Dendritic cell treated with granulocyte-macrophage colony-stimulating factor and Interleukin-4, amounts not matched to agents 40 ng/mL and 50 ng/mL, for 4 days (primary cell): ENCODE measurements at regions not wholly inside any gene's neighbourhood (a gene's known extent, or its start where the extent isn't known, plus 50 kb on each side); places are given as distances from the start of the nearest gene placed in this dataset.

Source experiments
- H3K27ac Mint-ChIP-seq: one replicate; pipeline ENCODE4 v1.8.0; 2022; ENCODE audit warnings: mild to moderate bottlenecking, mixed read lengths
- H3K27me3 Mint-ChIP-seq: one replicate; pipeline ENCODE4 v1.8.0; 2022; ENCODE audit warnings: mild to moderate bottlenecking, mixed read lengths
- H3K36me3 Mint-ChIP-seq: one replicate; pipeline ENCODE4 v1.8.0; 2022; ENCODE audit warnings: low read depth, mixed read lengths
- H3K4me1 Mint-ChIP-seq: one replicate; pipeline ENCODE4 v1.8.0; 2022; ENCODE audit warnings: low read depth, mixed read lengths
- H3K4me3 Mint-ChIP-seq: one replicate; pipeline ENCODE4 v1.8.0; 2022; ENCODE audit warnings: mild to moderate bottlenecking, moderate library complexity, mixed read lengths
- H3K9me3 Mint-ChIP-seq: one replicate; pipeline ENCODE4 v1.8.0; 2022; ENCODE audit warnings: mixed read lengths
- intact Hi-C: fragments of 100-400 bp; cut with micrococcal nuclease; formaldehyde crosslinking; loops from one replicate; pipeline ENCODE4 v1.15.0; 2022

GRCh38 chr4:156192033-156192432, 238.4 kb upstream of the CTSO start:
- Mint-ChIP-seq H3K36me3 (no peaks in the 10 kb centered on the region), H3K27me3 (no peaks in the 10 kb centered on the region), H3K4me1 (no peaks in the 10 kb centered on the region), H3K9me3 (no peaks in the 10 kb centered on the region), H3K4me3 (no peak overlapping the region), H3K27ac (no peak overlapping the region)
- intact Hi-C loops = no loop called here

- Mint-ChIP-seq H3K4me3 (no peak overlapping the region), H3K36me3 (no peaks in the 10 kb centered on the region)
Observed at GRCh38 chr4:156191044-156191781, 237.5 kb upstream of the CTSO start.

GRCh38 chr4:156190615-156191014, 236.9 kb upstream of the CTSO start:
- H3K9me3 Mint-ChIP-seq = no peaks in the 10 kb centered on the region
- no peaks in the 10 kb centered on the region for H3K4me1 Mint-ChIP-seq
- H3K4me3 Mint-ChIP-seq = no peak overlapping the region
- H3K27me3 Mint-ChIP-seq = no peaks in the 10 kb centered on the region
- no peak overlapping the region for H3K27ac Mint-ChIP-seq
- H3K36me3 Mint-ChIP-seq = no peaks in the 10 kb centered on the region
- intact Hi-C loops = no loop called here

More at GRCh38 chr4:156191044-156191781, 237.5 kb upstream of the CTSO start:
- Mint-ChIP-seq H3K4me1 (no peaks in the 10 kb centered on the region), H3K27ac (no peak overlapping the region), H3K9me3 (no peaks in the 10 kb centered on the region), H3K27me3 (no peaks in the 10 kb centered on the region)
- intact Hi-C loops = no loop called here

GRCh38 chr4:156188596-156188995, 234.9 kb upstream of the CTSO start:
- Mint-ChIP-seq H3K9me3 (no peaks in the 10 kb centered on the region), H3K27me3 (no peaks in the 10 kb centered on the region), H3K36me3 (no peaks in the 10 kb centered on the region), H3K4me3 (no peak overlapping the region), H3K27ac (no peak overlapping the region), H3K4me1 (no peaks in the 10 kb centered on the region)
- intact Hi-C loops = no loop called here

GRCh38 chr4:156186111-156186510, 232.4 kb upstream of the CTSO start:
- Mint-ChIP-seq H3K4me1 (no peaks in the 10 kb centered on the region), H3K27ac (no peak overlapping the region), H3K9me3 (no peaks in the 10 kb centered on the region), H3K36me3 (no peaks in the 10 kb centered on the region), H3K27me3 (no peaks in the 10 kb centered on the region), H3K4me3 (no peak overlapping the region)
- intact Hi-C loops = no loop called here

GRCh38 chr4:156185514-156186055, 231.9 kb upstream of the CTSO start:
- intact Hi-C loops = no loop called here
- H3K4me3 Mint-ChIP-seq = no peak overlapping the region
- H3K27me3 Mint-ChIP-seq = no peaks in the 10 kb centered on the region
- H3K9me3 Mint-ChIP-seq = no peaks in the 10 kb centered on the region
- H3K27ac Mint-ChIP-seq = no peak overlapping the region
- no peaks in the 10 kb centered on the region for H3K4me1 Mint-ChIP-seq
- H3K36me3 Mint-ChIP-seq = no peaks in the 10 kb centered on the region

GRCh38 chr4:156182269-156182668, 228.6 kb upstream of the CTSO start:
- Mint-ChIP-seq H3K4me1 (no peaks in the 10 kb centered on the region), H3K27ac (no peak overlapping the region), H3K4me3 (no peak overlapping the region), H3K9me3 (no peaks in the 10 kb centered on the region), H3K27me3 (no peaks in the 10 kb centered on the region), H3K36me3 (no peaks in the 10 kb centered on the region)
- intact Hi-C loops = no loop called here

- H3K27me3 Mint-ChIP-seq = no peaks in the 10 kb centered on the region
- no peak overlapping the region for H3K27ac Mint-ChIP-seq
- intact Hi-C loops = no loop called here
- no peak overlapping the region for H3K4me3 Mint-ChIP-seq
- no peaks in the 10 kb centered on the region for H3K4me1 Mint-ChIP-seq
- H3K36me3 Mint-ChIP-seq = no peaks in the 10 kb centered on the region
- no peaks in the 10 kb centered on the region for H3K9me3 Mint-ChIP-seq
Observed at GRCh38 chr4:156177941-156178340, 224.3 kb upstream of the CTSO start.

GRCh38 chr4:156176896-156177295, 223.2 kb upstream of the CTSO start:
- no peak overlapping the region for H3K27ac Mint-ChIP-seq
- H3K27me3 Mint-ChIP-seq = no peaks in the 10 kb centered on the region
- H3K9me3 Mint-ChIP-seq = no peaks in the 10 kb centered on the region
- H3K4me1 Mint-ChIP-seq = no peaks in the 10 kb centered on the region
- no peaks in the 10 kb centered on the region for H3K36me3 Mint-ChIP-seq
- intact Hi-C loops = no loop called here
- H3K4me3 Mint-ChIP-seq = no peak overlapping the region

GRCh38 chr4:156173937-156174336, 220.3 kb upstream of the CTSO start:
- Mint-ChIP-seq H3K27me3 (no peaks in the 10 kb centered on the region), H3K36me3 (no peaks in the 10 kb centered on the region), H3K4me3 (no peak overlapping the region), H3K27ac (no peak overlapping the region), H3K9me3 (no peaks in the 10 kb centered on the region), H3K4me1 (no peaks in the 10 kb centered on the region)
- intact Hi-C loops = no loop called here

GRCh38 chr4:156173486-156173885, 219.8 kb upstream of the CTSO start:
- no peaks in the 10 kb centered on the region for H3K27me3 Mint-ChIP-seq
- no peak overlapping the region for H3K4me3 Mint-ChIP-seq
- H3K27ac Mint-ChIP-seq = no peak overlapping the region

GRCh38 chr4:156169861-156170260, 216.2 kb upstream of the CTSO start:
- no peaks in the 10 kb centered on the region for H3K36me3 Mint-ChIP-seq
- no peak overlapping the region for H3K27ac Mint-ChIP-seq
- no peaks in the 10 kb centered on the region for H3K27me3 Mint-ChIP-seq
- H3K4me1 Mint-ChIP-seq = no peaks in the 10 kb centered on the region
- no peak overlapping the region for H3K4me3 Mint-ChIP-seq
- intact Hi-C loops = no loop called here
- H3K9me3 Mint-ChIP-seq = no peaks in the 10 kb centered on the region

More at GRCh38 chr4:156173486-156173885, 219.8 kb upstream of the CTSO start:
- intact Hi-C loops = no loop called here
- Mint-ChIP-seq H3K36me3 (no peaks in the 10 kb centered on the region), H3K4me1 (no peaks in the 10 kb centered on the region), H3K9me3 (no peaks in the 10 kb centered on the region)

GRCh38 chr4:156169011-156169410, 215.3 kb upstream of the CTSO start:
- H3K4me1 Mint-ChIP-seq = no peaks in the 10 kb centered on the region
- H3K9me3 Mint-ChIP-seq = no peaks in the 10 kb centered on the region
- H3K36me3 Mint-ChIP-seq = no peaks in the 10 kb centered on the region
- H3K27ac Mint-ChIP-seq = no peak overlapping the region
- no peak overlapping the region for H3K4me3 Mint-ChIP-seq
- no peaks in the 10 kb centered on the region for H3K27me3 Mint-ChIP-seq
- intact Hi-C loops = no loop called here

GRCh38 chr4:156168288-156168687, 214.6 kb upstream of the CTSO start:
- Mint-ChIP-seq H3K27ac (no peak overlapping the region), H3K27me3 (no peaks in the 10 kb centered on the region), H3K4me3 (no peak overlapping the region), H3K9me3 (no peaks in the 10 kb centered on the region), H3K4me1 (no peaks in the 10 kb centered on the region), H3K36me3 (no peaks in the 10 kb centered on the region)
- intact Hi-C loops = no loop called here

- Mint-ChIP-seq H3K9me3 (no peaks in the 10 kb centered on the region), H3K27me3 (no peaks in the 10 kb centered on the region), H3K4me1 (no peaks in the 10 kb centered on the region), H3K27ac (no peak overlapping the region), H3K36me3 (no peaks in the 10 kb centered on the region), H3K4me3 (no peak overlapping the region)
- intact Hi-C loops = no loop called here
Observed at GRCh38 chr4:156158747-156159146, 205.1 kb upstream of the CTSO start.
